Fibroblast of villous mesenchyme (primary cell): ENCODE measurements at regions not wholly inside any gene's neighbourhood (a gene's known extent, or its start where the extent isn't known, plus 50 kb on each side); places are given as distances from the start of the nearest gene placed in this dataset.

Experiments used
- DNase-seq: peaks from one replicate; pipeline ENCODE4 v3.0.0-alpha.2; 2010; ENCODE audit warnings: low read depth
- H3K4me3 ChIP-seq: 2 replicates; pipeline ENCODE4 v1.5.1; 2011; ENCODE audit warnings: low read depth, mild to moderate bottlenecking, low read length
- TF ChIP-seq, protein P1 (sequence below): IDR thresholded peaks from 2 replicates; pipeline ENCODE4 v1.5.1; 2012; ENCODE audit warnings: low read depth, mild to moderate bottlenecking, low read length; ENCODE audit not compliant: insufficient read depth

DNA sequence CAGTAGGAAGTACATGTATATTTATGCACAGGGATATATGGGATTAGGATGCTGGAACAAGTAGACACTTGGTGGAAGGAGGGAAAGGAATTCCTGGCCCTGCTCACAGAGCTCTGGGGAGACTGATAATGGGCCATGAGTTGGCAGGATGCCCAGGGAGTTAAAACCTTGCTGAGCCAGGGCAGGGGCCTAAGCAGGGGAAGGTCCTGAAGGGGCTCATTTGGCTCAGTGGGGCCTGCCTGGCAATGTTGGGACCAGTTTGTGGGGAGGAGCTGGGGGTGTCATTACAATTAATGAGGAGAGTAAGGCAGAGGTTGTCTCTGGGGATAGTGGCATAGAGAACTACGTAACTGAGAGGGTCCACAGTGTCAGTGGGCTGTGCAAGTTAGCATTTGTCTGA lies 124.2 kb upstream of the ADPGK start:
- TF ChIP-seq, protein P1, sequence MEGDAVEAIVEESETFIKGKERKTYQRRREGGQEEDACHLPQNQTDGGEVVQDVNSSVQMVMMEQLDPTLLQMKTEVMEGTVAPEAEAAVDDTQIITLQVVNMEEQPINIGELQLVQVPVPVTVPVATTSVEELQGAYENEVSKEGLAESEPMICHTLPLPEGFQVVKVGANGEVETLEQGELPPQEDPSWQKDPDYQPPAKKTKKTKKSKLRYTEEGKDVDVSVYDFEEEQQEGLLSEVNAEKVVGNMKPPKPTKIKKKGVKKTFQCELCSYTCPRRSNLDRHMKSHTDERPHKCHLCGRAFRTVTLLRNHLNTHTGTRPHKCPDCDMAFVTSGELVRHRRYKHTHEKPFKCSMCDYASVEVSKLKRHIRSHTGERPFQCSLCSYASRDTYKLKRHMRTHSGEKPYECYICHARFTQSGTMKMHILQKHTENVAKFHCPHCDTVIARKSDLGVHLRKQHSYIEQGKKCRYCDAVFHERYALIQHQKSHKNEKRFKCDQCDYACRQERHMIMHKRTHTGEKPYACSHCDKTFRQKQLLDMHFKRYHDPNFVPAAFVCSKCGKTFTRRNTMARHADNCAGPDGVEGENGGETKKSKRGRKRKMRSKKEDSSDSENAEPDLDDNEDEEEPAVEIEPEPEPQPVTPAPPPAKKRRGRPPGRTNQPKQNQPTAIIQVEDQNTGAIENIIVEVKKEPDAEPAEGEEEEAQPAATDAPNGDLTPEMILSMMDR = no peak
- peak; percentile 23 for DNase-seq
- no peak overlapping the region for H3K4me3 ChIP-seq

- H3K4me3 ChIP-seq = no peak overlapping the region
- TF ChIP-seq, protein P1 = no peak
- DNase-seq = no peak
Observed at GRCh38 chr15:72902919-72903260, 119.3 kb upstream of the ADPGK start.

- H3K4me3 ChIP-seq = no peak overlapping the region
- TF ChIP-seq, protein P1 = no peak
- DNase-seq = peak; percentile 63
Observed at GRCh38 chr15:72902245-72902918, 118.8 kb upstream of the ADPGK start.

DNA sequence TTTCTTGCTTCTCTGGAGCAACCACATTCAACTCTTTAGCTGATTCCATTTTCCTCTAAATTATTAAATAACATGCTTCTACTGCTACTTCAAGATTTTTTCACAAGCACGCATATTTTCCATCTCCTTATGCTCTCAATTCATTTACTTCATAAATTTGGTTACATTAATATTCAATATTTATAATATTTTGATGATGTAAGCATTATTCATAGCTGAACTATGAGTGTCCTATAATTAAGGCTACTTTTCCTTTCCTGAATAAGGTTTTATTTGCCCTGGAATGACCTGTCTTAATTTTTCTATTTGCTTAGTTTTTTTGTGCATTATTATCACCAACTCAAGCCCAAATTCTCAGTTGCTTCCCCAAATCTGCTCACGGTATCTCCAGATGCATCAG lies 109.4 kb upstream of the ADPGK start:
- TF ChIP-seq, protein P1 = no peak
- no peak for DNase-seq
- no peak overlapping the region for H3K4me3 ChIP-seq

GRCh38 chr15:72890043-72890442 lies 106.5 kb upstream of the ADPGK start:
- TF ChIP-seq, protein P1 = no peak
- no peak for DNase-seq

DNA sequence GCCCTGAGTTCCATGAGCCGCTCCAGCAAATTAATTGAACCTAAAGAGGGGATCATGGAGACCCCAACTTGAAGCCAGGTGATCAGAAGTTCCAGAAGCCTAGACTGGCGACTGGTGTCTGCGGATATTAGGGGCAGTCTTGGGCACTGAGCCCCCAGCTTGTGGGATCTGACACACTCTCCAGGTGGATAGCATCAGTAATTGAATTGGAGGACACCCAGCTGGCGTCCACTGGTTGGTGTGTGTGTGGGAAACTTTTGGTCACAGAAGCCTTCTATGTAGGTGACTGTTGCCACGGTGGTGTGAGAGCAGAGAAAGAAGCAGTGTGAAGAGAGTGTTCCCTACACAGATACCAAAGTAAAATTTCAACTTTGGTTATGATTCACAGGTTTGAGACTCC lies 106.0 kb upstream of the ADPGK start:
- TF ChIP-seq, protein P1 = no peak
- DNase-seq = no peak
- H3K4me3 ChIP-seq = no peak overlapping the region

More at GRCh38 chr15:72890043-72890442, 106.5 kb upstream of the ADPGK start:
- no peak overlapping the region for H3K4me3 ChIP-seq

DNA sequence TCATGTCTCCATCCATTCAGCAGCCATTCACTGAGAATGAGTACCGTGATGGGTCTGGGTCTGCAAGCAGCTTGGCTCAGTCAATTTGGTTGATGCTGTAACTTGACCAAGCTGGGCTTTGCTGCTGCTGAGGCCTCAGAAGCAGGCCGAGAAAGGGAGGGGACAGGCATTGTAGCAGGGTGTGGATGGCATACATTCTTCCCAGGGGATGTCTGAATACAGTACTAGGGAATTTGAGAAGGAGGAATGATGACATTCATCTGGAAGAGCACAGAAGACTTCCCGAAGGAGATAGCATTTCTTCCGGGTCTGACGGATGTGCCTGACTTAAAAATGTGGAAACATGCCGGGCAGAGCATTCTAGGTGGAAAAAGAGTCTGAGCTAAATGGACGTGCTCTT lies 105.3 kb upstream of the ADPGK start:
- DNase-seq = no peak
- TF ChIP-seq, protein P1 = no peak
- H3K4me3 ChIP-seq = no peak overlapping the region
